HEK293T (cell line): ENCODE measurements at regions not wholly inside any gene's neighbourhood (a gene's known extent, or its start where the extent isn't known, plus 50 kb on each side); places are given as distances from the start of the nearest gene placed in this dataset.

Source experiments
- CTCF ChIA-PET: fragments of 350-600 bp; formaldehyde crosslinking; extraction: SDS; loops from one replicate; lab custom pipeline; 2021; ENCODE audit warnings: antibody characterized with exemption, inconsistent platforms; lab: Yijun Ruan, JAX
- POLR2A ChIA-PET: fragments of 350-600 bp; formaldehyde crosslinking; extraction: SDS; loops from one replicate; lab custom pipeline; 2020; ENCODE audit warnings: antibody characterized with exemption, inconsistent platforms; lab: Yijun Ruan, JAX
- DNase-seq: peaks from one replicate; pipeline ENCODE4 v3.0.0; 2012; ENCODE audit warnings: mixed read lengths; ENCODE audit errors: extremely low spot score
- ARNT ChIP-seq: fragments of 450-650 bp; IDR thresholded peaks from 2 replicates; pipeline ENCODE4 v1.6.1; 2017; ENCODE audit warnings: mild to moderate bottlenecking
- BHLHE40 ChIP-seq: fragments of 450-650 bp; IDR thresholded peaks from 2 replicates; pipeline ENCODE4 v1.6.1; 2016; ENCODE audit warnings: mild to moderate bottlenecking, moderate library complexity, borderline replicate concordance
- CTBP1 ChIP-seq: fragments of 450-650 bp; IDR thresholded peaks from 2 replicates; pipeline ENCODE4 v1.6.1; 2016; ENCODE audit warnings: borderline replicate concordance
- ELF4 ChIP-seq: fragments of 450-650 bp; IDR thresholded peaks from 2 replicates; pipeline ENCODE4 v1.6.1; 2017; ENCODE audit warnings: antibody characterized with exemption
- FOXA1 ChIP-seq: fragments of 450-650 bp; IDR thresholded peaks from 2 replicates; pipeline ENCODE4 v1.6.1; 2016; ENCODE audit warnings: mild to moderate bottlenecking
- FOXK2 ChIP-seq: fragments of 450-650 bp; IDR thresholded peaks from 2 replicates; pipeline ENCODE4 v1.6.1; 2016; ENCODE audit warnings: mild to moderate bottlenecking
- FOXM1 ChIP-seq: fragments of 450-650 bp; IDR thresholded peaks from 2 replicates; pipeline ENCODE4 v1.6.1; 2017; ENCODE audit warnings: mild to moderate bottlenecking, borderline replicate concordance
- HDGF ChIP-seq: fragments of 450-650 bp; IDR thresholded peaks from 2 replicates; pipeline ENCODE4 v1.6.1; 2017; ENCODE audit warnings: antibody characterized with exemption, borderline replicate concordance
- L3MBTL2 ChIP-seq: fragments of 450-650 bp; conservative IDR thresholded peaks from 2 replicates; pipeline ENCODE4 v1.6.1; 2016; ENCODE audit warnings: mild to moderate bottlenecking
- LEF1 ChIP-seq: fragments of 450-650 bp; IDR thresholded peaks from 2 replicates; pipeline ENCODE4 v1.6.1; 2017; ENCODE audit warnings: mild to moderate bottlenecking, borderline replicate concordance
- NFRKB ChIP-seq: fragments of 450-650 bp; IDR thresholded peaks from 2 replicates; pipeline ENCODE4 v1.6.1; 2016; ENCODE audit warnings: mild to moderate bottlenecking, moderate library complexity
- PKNOX1 ChIP-seq: fragments of 450-650 bp; IDR thresholded peaks from 2 replicates; pipeline ENCODE4 v1.6.1; 2016
- SP1 ChIP-seq: fragments of 450-650 bp; IDR thresholded peaks from 2 replicates; pipeline ENCODE4 v1.6.1; 2017
- SUZ12 ChIP-seq: fragments of 450-650 bp; IDR thresholded peaks from 2 replicates; pipeline ENCODE4 v1.6.1; 2016; ENCODE audit warnings: mild to moderate bottlenecking
- TARDBP ChIP-seq: fragments of 450-650 bp; IDR thresholded peaks from 2 replicates; pipeline ENCODE4 v1.6.1; 2016
- ZNF384 ChIP-seq: fragments of 450-650 bp; IDR thresholded peaks from 2 replicates; pipeline ENCODE4 v1.6.1; 2016

- ChIA-PET POLR2A (no interaction called here), CTCF (no interaction called here)
- no peak for TF ChIP-seq LEF1
- TF ChIP-seq PKNOX1 = no peak
- TF ChIP-seq ZNF384 = no peak
- TF ChIP-seq FOXM1 = no peak
- no peak for TF ChIP-seq SUZ12
- no peak for TF ChIP-seq NFRKB
- no peak for TF ChIP-seq TARDBP
- TF ChIP-seq CTBP1 = no peak
- TF ChIP-seq L3MBTL2 = no peak
- TF ChIP-seq SP1 = no peak
- no peak for TF ChIP-seq FOXA1
- no peak for DNase-seq
Observed at GRCh38 chr6:105501246-105501645, 98.4 kb upstream of the PREP start.

- ChIA-PET CTCF (no interaction called here), POLR2A (no interaction called here)
- DNase-seq = peak; percentile 15
- TF ChIP-seq ZNF384 = no peak
- no peak for TF ChIP-seq LEF1
- no peak for TF ChIP-seq BHLHE40
- no peak for TF ChIP-seq CTBP1
- no peak for TF ChIP-seq PKNOX1
- no peak for TF ChIP-seq TARDBP
- TF ChIP-seq L3MBTL2 = no peak
- TF ChIP-seq FOXA1 = no peak
- no peak for TF ChIP-seq SP1
- TF ChIP-seq SUZ12 = no peak
- TF ChIP-seq HDGF = no peak
- TF ChIP-seq NFRKB = no peak
- no peak for TF ChIP-seq ELF4
- TF ChIP-seq ARNT = no peak
- no peak for TF ChIP-seq FOXK2
- TF ChIP-seq FOXM1 = no peak
Observed at GRCh38 chr6:105500693-105501092, 97.8 kb upstream of the PREP start.

- CTCF ChIA-PET = no interaction called here
- TF ChIP-seq CTBP1 (no peak), FOXK2 (no peak), SP1 (no peak), ELF4 (no peak), NFRKB (no peak), HDGF (no peak), PKNOX1 (no peak)
- POLR2A ChIA-PET = no interaction called here
- DNase-seq = no peak
Observed at GRCh38 chr6:105499931-105500330, 97.0 kb upstream of the PREP start.

- ChIA-PET POLR2A (no interaction called here), CTCF (no interaction called here)
- TF ChIP-seq ELF4 = no peak
- no peak for TF ChIP-seq ZNF384
- TF ChIP-seq NFRKB = no peak
- no peak for TF ChIP-seq SP1
- no peak for TF ChIP-seq L3MBTL2
- TF ChIP-seq ARNT = no peak
- no peak for TF ChIP-seq HDGF
- TF ChIP-seq TARDBP = no peak
- no peak for TF ChIP-seq FOXA1
- TF ChIP-seq BHLHE40 = no peak
- TF ChIP-seq SUZ12 = no peak
- TF ChIP-seq FOXM1 = no peak
- TF ChIP-seq FOXK2 = no peak
- TF ChIP-seq CTBP1 = no peak
- no peak for TF ChIP-seq LEF1
- TF ChIP-seq PKNOX1 = no peak
- DNase-seq = no peak
Observed at GRCh38 chr6:105499136-105499870, 96.4 kb upstream of the PREP start.

GRCh38 chr6:105497549-105497948 is 94.7 kb upstream of the PREP start:
- ChIA-PET CTCF (no interaction called here), POLR2A (interaction anchor here (1.1 kb wide), 1 partner anchor 13 kb away, joined by 4 read pairs; no protein-coding TSS in a partner anchor)
- TF ChIP-seq BHLHE40 (no peak), SP1 (no peak), HDGF (no peak), ZNF384 (no peak), LEF1 (no peak), FOXK2 (no peak), FOXA1 (no peak), SUZ12 (no peak), NFRKB (no peak), ELF4 (no peak), TARDBP (no peak), ARNT (no peak), FOXM1 (no peak), PKNOX1 (no peak)
- no peak for DNase-seq
